Liver (tissue), 8 donors: ENCODE measurements at regions not wholly inside any gene's neighbourhood (a gene's known extent, or its start where the extent isn't known, plus 50 kb on each side); places are given as distances from the start of the nearest gene placed in this dataset.

ENCODE experiments used
- DNase-seq: peaks from one replicate; pipeline ENCODE4 v3.0.0-alpha.2; 2017; ENCODE audit warnings: low spot score
- H3K27ac ChIP-seq, 2 donors: one replicate each; pipeline ENCODE4 v1.7.0; 2013; ENCODE audit warnings: inconsistent platforms in 2 of 2, low read length in 2 of 2, control low read depth in 1 of 2, low read depth in 1 of 2, mild to moderate bottlenecking in 1 of 2
- H3K27me3 ChIP-seq, 4 donors: one replicate each; pipeline versions ENCODE4 v1.6.1 to v1.7.0; 2013; ENCODE audit warnings: low read length in 3 of 4, inconsistent platforms in 1 of 4, mild to moderate bottlenecking in 1 of 4, moderate library complexity in 1 of 4; ENCODE audit not compliant: control insufficient read depth in 4 of 4, insufficient read depth in 4 of 4
- H3K36me3 ChIP-seq, 4 donors: one replicate each; pipeline versions ENCODE4 v1.6.1 to v1.7.0; 2013; ENCODE audit warnings: low read length in 3 of 4, mild to moderate bottlenecking in 3 of 4, low read depth in 1 of 4, moderate library complexity in 1 of 4; ENCODE audit not compliant: control insufficient read depth in 4 of 4, insufficient read depth in 3 of 4
- H3K4me1 ChIP-seq, 4 donors: one replicate each; pipeline versions ENCODE4 v1.6.1 to v1.7.0; 2013; ENCODE audit warnings: low read length in 3 of 4, mild to moderate bottlenecking in 3 of 4, moderate library complexity in 1 of 4; ENCODE audit not compliant: control insufficient read depth in 4 of 4, insufficient read depth in 4 of 4
- H3K4me3 ChIP-seq, 3 donors: one replicate each; pipeline versions ENCODE4 v1.6.1 to v1.7.0; 2013; ENCODE audit warnings: low read length in 3 of 3, control low read depth in 1 of 3, low read depth in 1 of 3, mild to moderate bottlenecking in 1 of 3
- H3K9ac ChIP-seq, 2 donors: one replicate each; pipeline ENCODE4 v1.7.0; 2013; ENCODE audit warnings: low read length in 2 of 2, mild to moderate bottlenecking in 2 of 2, moderate library complexity in 2 of 2, control low read depth in 1 of 2, low read depth in 1 of 2
- H3K9me3 ChIP-seq, 4 donors: one replicate each; pipeline versions ENCODE4 v1.6.1 to v1.7.0; 2013; ENCODE audit warnings: low read length in 3 of 4; ENCODE audit not compliant: control insufficient read depth in 4 of 4
- EGR1 ChIP-seq, 2 donors: IDR thresholded peaks; 2 replicates each; pipeline ENCODE4 v1.6.1; 2016 to 2018; ENCODE audit warnings: antibody characterized with exemption in 2 of 2, low read depth in 2 of 2
- FOXA1 ChIP-seq: IDR thresholded peaks from 2 replicates; pipeline ENCODE4 v1.6.1; 2016; ENCODE audit warnings: antibody characterized with exemption
- GABPA ChIP-seq, 2 donors: IDR thresholded peaks in 1 of 2; conservative IDR thresholded peaks in 1 of 2; 2 replicates each; pipeline ENCODE4 v1.6.1; 2016; ENCODE audit warnings: antibody characterized with exemption in 2 of 2, mild to moderate bottlenecking in 1 of 2, moderate library complexity in 1 of 2
- HNF4A ChIP-seq, 2 donors: conservative IDR thresholded peaks; 2 replicates each; pipeline ENCODE4 v1.6.1; 2016; ENCODE audit warnings: antibody characterized with exemption in 2 of 2, mild to moderate bottlenecking in 2 of 2
- HNF4G ChIP-seq: IDR thresholded peaks from 2 replicates; pipeline ENCODE4 v1.6.1; 2016; ENCODE audit warnings: antibody characterized with exemption
- JUND ChIP-seq, 2 donors: IDR thresholded peaks; 2 replicates each; pipeline ENCODE4 v1.6.1; 2016; ENCODE audit warnings: antibody characterized with exemption in 2 of 2
- SP1 ChIP-seq: IDR thresholded peaks from 2 replicates; pipeline ENCODE4 v1.6.1; 2018; ENCODE audit warnings: antibody characterized with exemption, mild to moderate bottlenecking
- WGBS: extraction: QIAGEN DNeasy Blood & Tissue Kit; methylation state at CpG from one replicate; pipeline ENCODE4 v1.1.7; 2013; 5-methylcytosine and 5-hydroxymethylcytosine counted together
- TF ChIP-seq, protein P1 (sequence below): IDR thresholded peaks from 2 replicates; pipeline ENCODE4 v1.6.1; 2016; ENCODE audit warnings: antibody characterized with exemption
- TF ChIP-seq, protein P2 (sequence below): IDR thresholded peaks from 2 replicates; pipeline ENCODE4 v1.6.1; 2016; ENCODE audit warnings: antibody characterized with exemption, mild to moderate bottlenecking
- TF ChIP-seq, protein P3 (sequence below): fragments of 150-350 bp; IDR thresholded peaks from 2 replicates; pipeline ENCODE4 v1.5.1; 2017; ENCODE audit warnings: improper control_type of control experiment, low read depth, low read length; ENCODE audit not compliant: missing input control
- TF ChIP-seq, protein P4 (sequence below): IDR thresholded peaks from 2 replicates; pipeline ENCODE4 v1.6.1; 2016; ENCODE audit warnings: antibody characterized with exemption
- TF ChIP-seq, protein P5 (sequence below): IDR thresholded peaks from 2 replicates; pipeline ENCODE4 v1.6.1; 2016; ENCODE audit warnings: antibody characterized with exemption
- donor health status: healthy.
- donor health status: healthy.
- donor health status: healthy.
- donor health status: healthy.
- donor health status: healthy.

DNA sequence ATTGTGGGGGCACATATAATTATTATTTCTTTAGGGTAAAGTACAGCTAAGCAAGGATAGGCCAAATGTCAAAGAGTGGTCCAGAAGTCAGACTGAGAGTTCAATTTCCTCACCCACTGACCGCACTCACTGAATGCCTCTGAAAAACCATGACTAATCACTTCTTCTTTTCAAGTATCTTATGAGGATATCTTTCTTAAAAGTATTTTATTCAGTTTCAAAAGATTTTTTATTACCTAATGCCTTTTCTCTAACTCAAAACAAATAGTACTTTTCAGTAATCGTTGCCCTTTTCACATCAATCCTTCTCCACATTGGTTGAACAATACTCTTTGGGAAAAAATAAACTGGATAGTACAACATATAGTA, 61.7 kb upstream of the CAMK2D start:
- no peaks in the 10 kb centered on the region for H3K9me3 ChIP-seq
- TF ChIP-seq HNF4G, result no peak
- no peak for TF ChIP-seq SP1
- TF ChIP-seq, protein P1, sequence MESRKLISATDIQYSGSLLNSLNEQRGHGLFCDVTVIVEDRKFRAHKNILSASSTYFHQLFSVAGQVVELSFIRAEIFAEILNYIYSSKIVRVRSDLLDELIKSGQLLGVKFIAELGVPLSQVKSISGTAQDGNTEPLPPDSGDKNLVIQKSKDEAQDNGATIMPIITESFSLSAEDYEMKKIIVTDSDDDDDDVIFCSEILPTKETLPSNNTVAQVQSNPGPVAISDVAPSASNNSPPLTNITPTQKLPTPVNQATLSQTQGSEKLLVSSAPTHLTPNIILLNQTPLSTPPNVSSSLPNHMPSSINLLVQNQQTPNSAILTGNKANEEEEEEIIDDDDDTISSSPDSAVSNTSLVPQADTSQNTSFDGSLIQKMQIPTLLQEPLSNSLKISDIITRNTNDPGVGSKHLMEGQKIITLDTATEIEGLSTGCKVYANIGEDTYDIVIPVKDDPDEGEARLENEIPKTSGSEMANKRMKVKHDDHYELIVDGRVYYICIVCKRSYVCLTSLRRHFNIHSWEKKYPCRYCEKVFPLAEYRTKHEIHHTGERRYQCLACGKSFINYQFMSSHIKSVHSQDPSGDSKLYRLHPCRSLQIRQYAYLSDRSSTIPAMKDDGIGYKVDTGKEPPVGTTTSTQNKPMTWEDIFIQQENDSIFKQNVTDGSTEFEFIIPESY, result no peak
- TF ChIP-seq, protein P2, sequence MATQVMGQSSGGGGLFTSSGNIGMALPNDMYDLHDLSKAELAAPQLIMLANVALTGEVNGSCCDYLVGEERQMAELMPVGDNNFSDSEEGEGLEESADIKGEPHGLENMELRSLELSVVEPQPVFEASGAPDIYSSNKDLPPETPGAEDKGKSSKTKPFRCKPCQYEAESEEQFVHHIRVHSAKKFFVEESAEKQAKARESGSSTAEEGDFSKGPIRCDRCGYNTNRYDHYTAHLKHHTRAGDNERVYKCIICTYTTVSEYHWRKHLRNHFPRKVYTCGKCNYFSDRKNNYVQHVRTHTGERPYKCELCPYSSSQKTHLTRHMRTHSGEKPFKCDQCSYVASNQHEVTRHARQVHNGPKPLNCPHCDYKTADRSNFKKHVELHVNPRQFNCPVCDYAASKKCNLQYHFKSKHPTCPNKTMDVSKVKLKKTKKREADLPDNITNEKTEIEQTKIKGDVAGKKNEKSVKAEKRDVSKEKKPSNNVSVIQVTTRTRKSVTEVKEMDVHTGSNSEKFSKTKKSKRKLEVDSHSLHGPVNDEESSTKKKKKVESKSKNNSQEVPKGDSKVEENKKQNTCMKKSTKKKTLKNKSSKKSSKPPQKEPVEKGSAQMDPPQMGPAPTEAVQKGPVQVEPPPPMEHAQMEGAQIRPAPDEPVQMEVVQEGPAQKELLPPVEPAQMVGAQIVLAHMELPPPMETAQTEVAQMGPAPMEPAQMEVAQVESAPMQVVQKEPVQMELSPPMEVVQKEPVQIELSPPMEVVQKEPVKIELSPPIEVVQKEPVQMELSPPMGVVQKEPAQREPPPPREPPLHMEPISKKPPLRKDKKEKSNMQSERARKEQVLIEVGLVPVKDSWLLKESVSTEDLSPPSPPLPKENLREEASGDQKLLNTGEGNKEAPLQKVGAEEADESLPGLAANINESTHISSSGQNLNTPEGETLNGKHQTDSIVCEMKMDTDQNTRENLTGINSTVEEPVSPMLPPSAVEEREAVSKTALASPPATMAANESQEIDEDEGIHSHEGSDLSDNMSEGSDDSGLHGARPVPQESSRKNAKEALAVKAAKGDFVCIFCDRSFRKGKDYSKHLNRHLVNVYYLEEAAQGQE, result no peak
- no peak for TF ChIP-seq JUND (IDR thresholded peaks at IDR 0.05)
- TF ChIP-seq HNF4A (conservative IDR thresholded peaks at IDR 0.05), result no peak
- TF ChIP-seq GABPA (IDR thresholded peaks at IDR 0.05 in 1 of 2, conservative IDR thresholded peaks at IDR 0.05 in 1 of 2), result no peak
- no peak for TF ChIP-seq FOXA1
- TF ChIP-seq, protein P3, sequence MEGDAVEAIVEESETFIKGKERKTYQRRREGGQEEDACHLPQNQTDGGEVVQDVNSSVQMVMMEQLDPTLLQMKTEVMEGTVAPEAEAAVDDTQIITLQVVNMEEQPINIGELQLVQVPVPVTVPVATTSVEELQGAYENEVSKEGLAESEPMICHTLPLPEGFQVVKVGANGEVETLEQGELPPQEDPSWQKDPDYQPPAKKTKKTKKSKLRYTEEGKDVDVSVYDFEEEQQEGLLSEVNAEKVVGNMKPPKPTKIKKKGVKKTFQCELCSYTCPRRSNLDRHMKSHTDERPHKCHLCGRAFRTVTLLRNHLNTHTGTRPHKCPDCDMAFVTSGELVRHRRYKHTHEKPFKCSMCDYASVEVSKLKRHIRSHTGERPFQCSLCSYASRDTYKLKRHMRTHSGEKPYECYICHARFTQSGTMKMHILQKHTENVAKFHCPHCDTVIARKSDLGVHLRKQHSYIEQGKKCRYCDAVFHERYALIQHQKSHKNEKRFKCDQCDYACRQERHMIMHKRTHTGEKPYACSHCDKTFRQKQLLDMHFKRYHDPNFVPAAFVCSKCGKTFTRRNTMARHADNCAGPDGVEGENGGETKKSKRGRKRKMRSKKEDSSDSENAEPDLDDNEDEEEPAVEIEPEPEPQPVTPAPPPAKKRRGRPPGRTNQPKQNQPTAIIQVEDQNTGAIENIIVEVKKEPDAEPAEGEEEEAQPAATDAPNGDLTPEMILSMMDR, result no peak
- TF ChIP-seq, protein P4, sequence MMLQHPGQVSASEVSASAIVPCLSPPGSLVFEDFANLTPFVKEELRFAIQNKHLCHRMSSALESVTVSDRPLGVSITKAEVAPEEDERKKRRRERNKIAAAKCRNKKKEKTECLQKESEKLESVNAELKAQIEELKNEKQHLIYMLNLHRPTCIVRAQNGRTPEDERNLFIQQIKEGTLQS, result no peak
- TF ChIP-seq EGR1 (IDR thresholded peaks at IDR 0.05; ENCODE audit: low read depth in 2 of 2), result no peak
- no peak overlapping the region for H3K4me3 ChIP-seq
- H3K27ac ChIP-seq, result no peak overlapping the region
- peaks cover 0 to 4% (median 0%) of the 10 kb centered on the region in 4 donors for H3K4me1 ChIP-seq
- WGBS, result 77% methylated on average over 2 of the region's 2 CpGs
- H3K36me3 ChIP-seq, result no peaks in the 10 kb centered on the region
- H3K27me3 ChIP-seq, result peaks cover 0 to 3% (median 0%) of the 10 kb centered on the region in 4 donors
- no peak for DNase-seq
- H3K9ac ChIP-seq, result no peak overlapping the region

DNA sequence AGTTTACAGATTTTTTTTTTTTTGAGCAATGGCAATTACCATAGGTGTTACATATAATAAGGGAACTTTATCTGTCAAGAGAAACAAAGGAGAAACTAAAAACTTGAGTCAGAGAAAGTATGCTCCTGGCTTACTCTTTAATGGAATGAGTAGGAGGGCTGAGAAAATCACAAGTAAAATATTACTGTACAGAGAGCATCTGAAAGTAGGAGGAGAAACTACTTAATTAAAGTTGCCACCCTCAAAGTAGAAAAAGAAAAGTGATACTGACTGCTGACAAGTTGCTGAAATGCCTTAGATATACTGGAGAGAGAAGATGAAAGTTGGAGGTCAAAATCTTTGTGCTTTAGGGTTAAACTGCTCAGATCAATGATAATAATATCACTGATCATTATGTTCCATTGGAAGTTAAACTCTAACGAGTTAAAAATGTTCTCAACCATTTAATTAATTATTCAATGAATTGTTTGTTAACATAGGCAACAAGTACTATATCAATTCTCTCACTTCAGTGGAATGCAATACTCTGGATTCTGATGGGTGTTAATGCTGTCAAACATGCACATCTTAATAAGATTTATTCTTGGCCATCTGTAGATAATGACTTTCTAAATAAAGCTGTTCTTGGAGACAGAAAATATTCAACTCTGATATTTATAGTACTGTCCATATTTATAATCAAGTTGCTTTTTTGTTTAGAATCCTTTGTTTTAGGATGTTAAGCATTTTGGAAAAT, 61.2 kb upstream of the CAMK2D start:
- H3K27me3 ChIP-seq, result peaks cover 0 to 3% (median 0%) of the 10 kb centered on the region in 4 donors
- H3K9ac ChIP-seq, result no peak overlapping the region
- H3K4me1 ChIP-seq, result peaks cover 0 to 4% (median 0%) of the 10 kb centered on the region in 4 donors
- no peak overlapping the region for H3K4me3 ChIP-seq
- 45% methylated on average over 1 of the region's 1 CpG for WGBS
- no peak for DNase-seq
- H3K9me3 ChIP-seq, result no peaks in the 10 kb centered on the region
- TF ChIP-seq, protein P1, result no peak
- TF ChIP-seq GABPA (IDR thresholded peaks at IDR 0.05 in 1 of 2, conservative IDR thresholded peaks at IDR 0.05 in 1 of 2) (no peak), JUND (IDR thresholded peaks at IDR 0.05) (no peak), EGR1 (IDR thresholded peaks at IDR 0.05; ENCODE audit: low read depth in 2 of 2) (no peak), HNF4A (conservative IDR thresholded peaks at IDR 0.05) (no peak), FOXA1 (no peak)
- TF ChIP-seq, protein P3, result no peak
- TF ChIP-seq, protein P4, result no peak
- TF ChIP-seq, protein P5, sequence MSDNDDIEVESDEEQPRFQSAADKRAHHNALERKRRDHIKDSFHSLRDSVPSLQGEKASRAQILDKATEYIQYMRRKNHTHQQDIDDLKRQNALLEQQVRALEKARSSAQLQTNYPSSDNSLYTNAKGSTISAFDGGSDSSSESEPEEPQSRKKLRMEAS, result no peak
- H3K27ac ChIP-seq, result no peak overlapping the region
- no peaks in the 10 kb centered on the region for H3K36me3 ChIP-seq
